K562 (cell line): ENCODE measurements at regions not wholly inside any gene's neighbourhood (a gene's known extent, or its start where the extent isn't known, plus 50 kb on each side); places are given as distances from the start of the nearest gene placed in this dataset.

Experiments used
- ATAC-seq: fragments of 200-7000 bp; cut with Tn5 transposase; 3 replicates; pipeline ENCODE4 v1.9.1; 2020; ENCODE audit warnings: moderate library complexity
- BruUV-seq: library from RNA; stranded (reverse); fragments of 400-500 nt; replicated peaks from 2 replicates; lab custom pipeline; 2021; lab: Mats Ljungman, UMichigan
- CTCF ChIA-PET: fragments of 300-600 bp; formaldehyde crosslinking; extraction: SDS; loops from one replicate; lab custom pipeline; 2021; ENCODE audit warnings: low intra/inter-chr PET ratio; lab: Yijun Ruan, JAX
- POLR2A ChIA-PET: fragments of 300-600, 350-650 bp; sonication (Branson Sonifier 250); formaldehyde crosslinking; extraction: SDS; loops from one replicate; lab custom pipeline; 2021; ENCODE audit warnings: antibody characterized with exemption, inconsistent platforms; lab: Yijun Ruan, JAX
- DNase-seq, 4 experiments: peaks; one replicate each; pipeline versions ENCODE4 v3.0.0 to v3.0.0-alpha.2; 2011 to 2018; ENCODE audit warnings: low spot score in 3 of 4, mixed read lengths in 3 of 4; ENCODE audit errors: extremely low read depth in 1 of 4
- FAIRE-seq: peaks from 2 replicates; lab custom pipeline; 2011; peaks lifted over from hg19 to GRCh38; lab: Jason Lieb, UNC
- H2AFZ ChIP-seq: 2 replicates; pipeline ENCODE4 v1.6.0; 2011; ENCODE audit warnings: low read depth, low read length, control low read depth, inconsistent platforms
- H3K27ac ChIP-seq: fragments of 200-600 bp; 3 replicates; pipeline ENCODE4 v1.8.0; 2011; ENCODE audit warnings: low read depth, mild to moderate bottlenecking, control low read depth, inconsistent platforms, low read length, moderate library complexity, mixed read lengths; ENCODE audit errors: extremely low read depth
- H3K27me3 ChIP-seq, 2 experiments: fragments of 300-600 bp in 1 of 2; 2 replicates in 1 of 2; 3 replicates in 1 of 2; pipeline versions ENCODE4 v1.6.0 to v1.8.0; 2011; ENCODE audit warnings: inconsistent platforms in 2 of 2, low read length in 2 of 2, mild to moderate bottlenecking in 1 of 2, mixed read lengths in 1 of 2, moderate library complexity in 1 of 2; ENCODE audit not compliant: control insufficient read depth in 2 of 2, insufficient read depth in 2 of 2
- H3K36me3 ChIP-seq: fragments of 300-600 bp; 3 replicates; pipeline ENCODE4 v1.8.0; 2011; ENCODE audit warnings: mild to moderate bottlenecking, low read length, inconsistent platforms; ENCODE audit not compliant: control insufficient read depth, insufficient read depth
- H3K4me1 ChIP-seq, 2 experiments: fragments of 200-600 bp in 1 of 2; replicated peaks in 1 of 2; 2 replicates in 1 of 2; 3 replicates in 1 of 2; pipeline versions ENCODE4 v1.5.1 to v1.8.0; 2011; ENCODE audit warnings: inconsistent platforms in 2 of 2, low read length in 2 of 2, mild to moderate bottlenecking in 1 of 2, mixed read lengths in 1 of 2, moderate library complexity in 1 of 2; ENCODE audit not compliant: control insufficient read depth in 2 of 2, insufficient read depth in 2 of 2
- H3K4me2 ChIP-seq: 2 replicates; pipeline ENCODE4 v1.6.1; 2011; ENCODE audit warnings: low read length, control low read depth, inconsistent platforms, mixed read lengths; ENCODE audit not compliant: insufficient read depth
- H3K4me3 ChIP-seq: fragments of 200-600 bp; sonication (generic), shearing (Covaris generic); 2 replicates; pipeline ENCODE4 v1.5.1; 2016; ENCODE audit warnings: control low read depth, inconsistent platforms
- H3K79me2 ChIP-seq: fragments of 200-600 bp; 3 replicates; pipeline ENCODE4 v1.8.0; 2011; ENCODE audit warnings: low read length, inconsistent platforms; ENCODE audit not compliant: control insufficient read depth, insufficient read depth
- H3K9ac ChIP-seq, 2 experiments: 2 replicates each; pipeline versions ENCODE4 v1.6.0 to v1.6.1; 2011; ENCODE audit warnings: low read depth in 2 of 2, low read length in 2 of 2, control low read depth in 1 of 2, inconsistent platforms in 1 of 2, mild to moderate bottlenecking in 1 of 2, mixed read lengths in 1 of 2; ENCODE audit not compliant: insufficient read depth in 1 of 2
- H3K9me1 ChIP-seq: one replicate; pipeline ENCODE4 v1.6.0; 2011; ENCODE audit warnings: inconsistent platforms, mild to moderate bottlenecking, low read length, moderate library complexity; ENCODE audit not compliant: control insufficient read depth, insufficient read depth
- H3K9me3 ChIP-seq: replicated peaks from 2 replicates; pipeline ENCODE4 v1.5.1; 2011; ENCODE audit warnings: low read depth, low read length, inconsistent platforms; ENCODE audit not compliant: control insufficient read depth, insufficient read depth
- H4K20me1 ChIP-seq: replicated peaks from 2 replicates; pipeline ENCODE4 v1.6.1; 2011; ENCODE audit warnings: low read length, inconsistent platforms, mixed read lengths; ENCODE audit not compliant: control insufficient read depth, insufficient read depth
- ATF1 ChIP-seq, 2 experiments: fragments of 450-650 bp in 1 of 2; IDR thresholded peaks; 2 replicates each; pipeline ENCODE4 v1.6.1; 2016; ENCODE audit warnings: missing compliant biosample characterization in 1 of 2, missing genetic modification characterization in 1 of 2
- BDP1 ChIP-seq: IDR thresholded peaks from 3 replicates; pipeline ENCODE4 v1.6.1; 2011; ENCODE audit not compliant: insufficient read length, insufficient read depth
- CXXC5 ChIP-seq: fragments of 250-450 bp; sonication (Bioruptor Pico); IDR thresholded peaks from 2 replicates; pipeline ENCODE4 v1.8.0; 2022; ENCODE audit warnings: inconsistent platforms, mild to moderate bottlenecking, moderate library complexity
- HDAC8 ChIP-seq: fragments of 450-650 bp; IDR thresholded peaks from 2 replicates; pipeline ENCODE4 v1.6.1; 2016; ENCODE audit warnings: mild to moderate bottlenecking, missing genetic modification characterization, moderate library complexity, missing compliant biosample characterization
- RBM25 ChIP-seq: fragments of 200-400 bp; formaldehyde crosslinking; IDR thresholded peaks from 2 replicates; pipeline ENCODE4 v1.6.1; 2018; ENCODE audit warnings: low read length, low read depth, moderate library complexity; ENCODE audit not compliant: severe bottlenecking
- SMARCA5 ChIP-seq: fragments of 450-650 bp; IDR thresholded peaks from 2 replicates; pipeline ENCODE4 v1.6.1; 2016
- SNIP1 ChIP-seq: fragments of 450-650 bp; IDR thresholded peaks from 2 replicates; pipeline ENCODE4 v1.7.1; 2017; ENCODE audit warnings: low read depth, mild to moderate bottlenecking
- ZNF146 ChIP-seq: IDR thresholded peaks from one replicate; pipeline ENCODE4 v1.6.1; 2018; ENCODE audit warnings: missing compliant biosample characterization; ENCODE audit not compliant: unreplicated experiment
- WGBS: fragments of 100-300 bp; shearing (Covaris generic); methylation state at CpG from one replicate; pipeline ENCODE4 v1.1.6; 2016; ENCODE audit warnings: low coverage, mixed read lengths; ENCODE audit not compliant: insufficient coverage; ENCODE audit errors: missing lambda C conversion rate; 5-methylcytosine and 5-hydroxymethylcytosine counted together
- in situ Hi-C: fragments of 300-500 bp; cut with MboI; formaldehyde crosslinking; loops from 4 replicates; pipeline ENCODE4 v1.15.0; 2018; ENCODE audit warnings: inconsistent platforms, mixed read lengths
- intact Hi-C: fragments of 100-400 bp; cut with micrococcal nuclease; formaldehyde crosslinking; loops from 2 replicates; pipeline ENCODE4 v1.14.2; 2022

GRCh38 chr15:99504823-99505551 lies 60.8 kb upstream of the MEF2A start:
- Histone ChIP-seq H3K9me1 (no peaks in the 10 kb centered on the region), H2AFZ (no peak overlapping the region), H3K9ac (no peak overlapping the region), H3K27me3 (peaks cover 17 to 54% of the 10 kb centered on the region in 2 experiments), H3K4me2 (no peak overlapping the region), H3K36me3 (no peaks in the 10 kb centered on the region), H3K27ac (no peak overlapping the region), H3K79me2 (no peaks in the 10 kb centered on the region), H4K20me1 (no peaks in the 10 kb centered on the region; the same call in 1 of the 2 replicates), H3K4me3 (no peak overlapping the region), H3K9me3 (no peaks in the 10 kb centered on the region), H3K4me1 (peaks cover 4 to 7% of the 10 kb centered on the region in 2 experiments; a peak in 3 of 5 replicates)
- ChIA-PET CTCF (no interaction called here), POLR2A (interaction anchor here (0.6 to 1.3 kb wide), 2 partner anchors 15 to 74 kb away, joined by 3 to 4 read pairs; no protein-coding TSS in a partner anchor)
- BruUV-seq: no TSS peak
- intact Hi-C loops (loop anchor here (10.0 kb wide), 1 partner anchor 200 kb away; no protein-coding TSS in a partner anchor), in situ Hi-C loops (no loop called here)
- 2% methylated on average over 8 of the region's 8 CpGs for WGBS
- TF ChIP-seq HDAC8 (tag) (no peak), ATF1 (CRISPR knock-in tag; IDR thresholded peaks at IDR 0.05) (no peak), ATF1 (tag; IDR thresholded peaks at IDR 0.05) (no peak), SMARCA5 (no peak)
- ATAC-seq (peak; percentile 19; the same call in 2 of the 3 replicates), DNase-seq (no peak), FAIRE-seq (no peak)

GRCh38 chr15:99506399-99506798 lies 59.4 kb upstream of the MEF2A start:
- 10% methylated on average over 3 of the region's 3 CpGs for WGBS
- no peaks in the 10 kb centered on the region; the same call in 1 of the 2 replicates for H4K20me1 ChIP-seq
- TF ChIP-seq RBM25: peak; percentile 67
- TF ChIP-seq CXXC5 (CRISPR knock-in tag): no peak
- no peak for TF ChIP-seq BDP1
- TF ChIP-seq ZNF146 (CRISPR knock-in tag): peak; percentile 80
- TF ChIP-seq SNIP1: no peak
- in situ Hi-C loops: no loop called here
- H3K27ac ChIP-seq: no peak overlapping the region
- H3K4me1 ChIP-seq: peaks cover 4 to 7% of the 10 kb centered on the region in 2 experiments; a peak in 3 of 5 replicates
- no peaks in the 10 kb centered on the region for H3K36me3 ChIP-seq
- ATAC-seq (no peak), DNase-seq (no peak), FAIRE-seq (no peak)
- H3K9me3 ChIP-seq: no peaks in the 10 kb centered on the region
- CTCF ChIA-PET: no interaction called here
- H2AFZ ChIP-seq: no peak overlapping the region
- POLR2A ChIA-PET: interaction anchor here (0.9 kb wide), 1 partner anchor 10 kb away, joined by 3 read pairs; no protein-coding TSS in a partner anchor
- intact Hi-C loops: loop anchor here (10.0 kb wide), 1 partner anchor 198 kb away; no protein-coding TSS in a partner anchor
- H3K79me2 ChIP-seq: no peaks in the 10 kb centered on the region
- peaks cover 18 to 53% of the 10 kb centered on the region in 2 experiments for H3K27me3 ChIP-seq
- no TSS peak for BruUV-seq
- H3K4me2 ChIP-seq: no peak overlapping the region
- no peaks in the 10 kb centered on the region for H3K9me1 ChIP-seq
- H3K4me3 ChIP-seq: no peak overlapping the region
- no peak overlapping the region for H3K9ac ChIP-seq
